IMR-90 (cell line): ENCODE measurements at regions not wholly inside any gene's neighbourhood (a gene's known extent, or its start where the extent isn't known, plus 50 kb on each side); places are given as distances from the start of the nearest gene placed in this dataset.
"Not testable (repeated sequence)": the region's sequence is repeated elsewhere in the genome, so short reads cannot be mapped to it uniquely, and the experiment has no call there.

Experiments
- ATAC-seq: fragments of 200-7000 bp; cut with Tn5 transposase; 2 replicates; pipeline ENCODE4 v1.9.1; 2020; ENCODE audit warnings: low read depth, mild to moderate bottlenecking, moderate library complexity
- BruUV-seq: library from RNA; stranded (reverse); fragments of 400-500 nt; replicated peaks from 2 replicates; lab custom pipeline; 2021; lab: Mats Ljungman, UMichigan
- CTCF ChIA-PET: fragments of 300-600 bp; formaldehyde crosslinking; extraction: SDS; loops from one replicate; lab custom pipeline; 2021; ENCODE audit warnings: antibody characterized with exemption; lab: Yijun Ruan, JAX
- POLR2A ChIA-PET: fragments of 300-600 bp; sonication (Branson Sonifier 250); formaldehyde crosslinking; loops from one replicate; lab custom pipeline; 2022; ENCODE audit warnings: antibody characterized with exemption; ENCODE audit not compliant: unreplicated experiment; lab: Charles Lee
- DNase-seq: peaks from one replicate; pipeline ENCODE4 v3.0.0; 2013
- H2AFZ ChIP-seq: replicated peaks from 2 replicates; pipeline ENCODE3; 2013; ENCODE audit warnings: low read length, mild to moderate bottlenecking; ENCODE audit not compliant: poor library complexity
- H2AK5ac ChIP-seq: 2 replicates; pipeline ENCODE4 v1.6.1; 2013; ENCODE audit warnings: low read depth, low read length, inconsistent platforms
- H2AK9ac ChIP-seq: replicated peaks from 2 replicates; pipeline ENCODE3; 2013; ENCODE audit warnings: mild to moderate bottlenecking, low read depth, low read length, moderate library complexity; ENCODE audit not compliant: poor library complexity
- H2BK120ac ChIP-seq: 2 replicates; pipeline ENCODE4 v1.6.1; 2013; ENCODE audit warnings: low read depth, low read length, inconsistent platforms
- H2BK15ac ChIP-seq: 3 replicates; pipeline ENCODE4 v1.6.1; 2013; ENCODE audit warnings: low read depth, low read length, inconsistent platforms
- H2BK20ac ChIP-seq: 2 replicates; pipeline ENCODE4 v1.6.1; 2013; ENCODE audit warnings: low read depth, mild to moderate bottlenecking, inconsistent platforms, low read length, moderate library complexity
- H2BK5ac ChIP-seq: 2 replicates; pipeline ENCODE4 v1.6.1; 2013; ENCODE audit warnings: mild to moderate bottlenecking, low read depth, low read length, inconsistent platforms; ENCODE audit not compliant: poor library complexity, severe bottlenecking
- H3K14ac ChIP-seq: replicated peaks from 2 replicates; pipeline ENCODE4 v1.6.1; 2013; ENCODE audit warnings: low read depth, low read length, inconsistent platforms
- H3K18ac ChIP-seq: 2 replicates; pipeline ENCODE4 v1.6.1; 2013; ENCODE audit warnings: low read depth, low read length, control low read depth
- H3K23ac ChIP-seq: 2 replicates; pipeline ENCODE4 v1.6.1; 2013; ENCODE audit warnings: low read depth, low read length, inconsistent platforms
- H3K27ac ChIP-seq: 2 replicates; pipeline ENCODE4 v1.5.1; 2013; ENCODE audit warnings: mild to moderate bottlenecking, control low read depth, low read length; ENCODE audit not compliant: insufficient read depth
- H3K27me3 ChIP-seq: 2 replicates; pipeline ENCODE4 v1.6.1; 2013; ENCODE audit warnings: low read length; ENCODE audit not compliant: control insufficient read depth, insufficient read depth
- H3K36me3 ChIP-seq: 2 replicates; pipeline ENCODE4 v1.6.1; 2013; ENCODE audit warnings: low read length, mixed read lengths; ENCODE audit not compliant: control insufficient read depth, insufficient read depth
- H3K4ac ChIP-seq: 2 replicates; pipeline ENCODE4 v1.6.1; 2013; ENCODE audit warnings: low read depth, low read length, inconsistent platforms
- H3K4me1 ChIP-seq: 2 replicates; pipeline ENCODE4 v1.6.1; 2013; ENCODE audit warnings: low read length, mixed read lengths; ENCODE audit not compliant: control insufficient read depth, insufficient read depth
- H3K4me2 ChIP-seq: 2 replicates; pipeline ENCODE4 v1.6.1; 2013; ENCODE audit warnings: low read depth, mild to moderate bottlenecking, control low read depth, low read length, moderate library complexity
- H3K4me3 ChIP-seq: 2 replicates; pipeline ENCODE4 v1.5.1; 2013; ENCODE audit warnings: low read depth, mild to moderate bottlenecking, control low read depth, low read length, moderate library complexity; ENCODE audit not compliant: insufficient read depth
- H3K56ac ChIP-seq: 2 replicates; pipeline ENCODE4 v1.6.1; 2013; ENCODE audit warnings: low read length, inconsistent platforms; ENCODE audit not compliant: insufficient read depth; ENCODE audit errors: extremely low read depth
- H3K79me1 ChIP-seq, 2 experiments: 2 replicates each; pipeline ENCODE4 v1.6.1; 2013; ENCODE audit warnings: low read length in 2 of 2, inconsistent platforms in 1 of 2, low read depth in 1 of 2
- H3K9ac ChIP-seq: 2 replicates; pipeline ENCODE4 v1.6.1; 2013; ENCODE audit warnings: low read depth, low read length, control low read depth
- H3K9me1 ChIP-seq: 2 replicates; pipeline ENCODE4 v1.6.1; 2013; ENCODE audit warnings: low read length, inconsistent platforms; ENCODE audit not compliant: insufficient read depth
- H3K9me3 ChIP-seq: 2 replicates; pipeline ENCODE4 v1.6.1; 2013; ENCODE audit warnings: low read length; ENCODE audit not compliant: control insufficient read depth, insufficient read depth
- H4K20me1 ChIP-seq: 2 replicates; pipeline ENCODE4 v1.6.1; 2013; ENCODE audit warnings: low read length, inconsistent platforms; ENCODE audit not compliant: insufficient read depth
- H4K5ac ChIP-seq: 2 replicates; pipeline ENCODE4 v1.6.1; 2013; ENCODE audit warnings: mild to moderate bottlenecking, low read depth, low read length, control low read depth
- H4K8ac ChIP-seq, 2 experiments: 2 replicates each; pipeline ENCODE4 v1.6.1; 2013; ENCODE audit warnings: low read depth in 2 of 2, low read length in 2 of 2, control low read depth in 1 of 2, inconsistent platforms in 1 of 2
- H4K91ac ChIP-seq: 2 replicates; pipeline ENCODE4 v1.6.1; 2013; ENCODE audit warnings: low read depth, low read length, inconsistent platforms; ENCODE audit not compliant: insufficient read depth
- WGBS, 2 experiments: methylation state at CpG; one replicate each; pipeline versions ENCODE4 v1.1.5 to v1.1.7; 2013; ENCODE audit warnings: missing lambda C conversion rate in 2 of 2; ENCODE audit not compliant: insufficient read length in 1 of 2; ENCODE audit errors: extremely low coverage in 2 of 2; 5-methylcytosine and 5-hydroxymethylcytosine counted together
- dilution Hi-C: fragments of 300-500 bp; cut with HindIII; formaldehyde crosslinking; loops from one replicate; pipeline ENCODE4 v1.14.3; 2018; ENCODE audit warnings: low sequenced_read_pairs; ENCODE audit not compliant: unreplicated experiment
- in situ Hi-C: fragments of 300-500 bp; cut with MboI; formaldehyde crosslinking; loops from 3 replicates; pipeline ENCODE4 v1.14.3; 2019; ENCODE audit warnings: low sequenced_read_pairs, inconsistent platforms, mixed read lengths
- intact Hi-C: fragments of 100-400 bp; cut with micrococcal nuclease; formaldehyde crosslinking; loops from 2 replicates; pipeline ENCODE4 v1.10.0; 2022

- H3K36me3 ChIP-seq, H3K23ac ChIP-seq, H2AFZ ChIP-seq, H4K91ac ChIP-seq, H3K27ac ChIP-seq, H4K8ac ChIP-seq, H3K4ac ChIP-seq, ATAC-seq, DNase-seq, H4K5ac ChIP-seq, in situ Hi-C loops, H3K9ac ChIP-seq, H3K79me1 ChIP-seq, dilution Hi-C loops, H3K9me3 ChIP-seq, H2BK20ac ChIP-seq, BruUV-seq, H3K14ac ChIP-seq, H2BK120ac ChIP-seq, H3K56ac ChIP-seq, H3K9me1 ChIP-seq, intact Hi-C loops, H3K4me3 ChIP-seq, H4K20me1 ChIP-seq, H3K4me1 ChIP-seq, H3K18ac ChIP-seq, H3K4me2 ChIP-seq, H2AK9ac ChIP-seq, H2BK15ac ChIP-seq, H2BK5ac ChIP-seq, POLR2A ChIA-PET, H3K27me3 ChIP-seq, H2AK5ac ChIP-seq: not testable (repeated sequence)
- WGBS, 2 experiments, result no CpG with 5 or more reads among the region's 2 CpGs
- CTCF ChIA-PET, result interaction anchor here (0.5 kb wide), 1 partner anchor 226 kb away, joined by 3 read pairs; no protein-coding TSS in a partner anchor
These were observed 252.0 kb upstream of the ACVR2A start for GRCh38 chr2:147592784-147593183.
